SJSA1 (cell line): ENCODE measurements at regions not wholly inside any gene's neighbourhood (a gene's known extent, or its start where the extent isn't known, plus 50 kb on each side); places are given as distances from the start of the nearest gene placed in this dataset.

Experiments used
- DNase-seq, 2 experiments: peaks; one replicate each; pipeline ENCODE4 v3.0.0-alpha.2; 2015 to 2020; ENCODE audit warnings: low spot score in 2 of 2, low read depth in 1 of 2
- H3K27ac ChIP-seq: fragments of 250-450 bp; sonication (Bioruptor Pico); 2 replicates; pipeline ENCODE4 v1.5.1; 2020; ENCODE audit warnings: mild to moderate bottlenecking, moderate library complexity
- H3K27me3 ChIP-seq: fragments of 250-450 bp; sonication (Bioruptor Pico); replicated peaks from 2 replicates; pipeline ENCODE4 v1.5.1; 2020; ENCODE audit warnings: mild to moderate bottlenecking, moderate library complexity
- H3K36me3 ChIP-seq: fragments of 250-450 bp; sonication (Bioruptor Pico); 2 replicates; pipeline ENCODE4 v1.5.1; 2020; ENCODE audit warnings: mild to moderate bottlenecking
- H3K4me1 ChIP-seq: fragments of 250-450 bp; sonication (Bioruptor Pico); replicated peaks from 2 replicates; pipeline ENCODE4 v1.6.1; 2021; ENCODE audit warnings: mild to moderate bottlenecking
- H3K4me3 ChIP-seq: fragments of 250-450 bp; sonication (Bioruptor Pico); 2 replicates; pipeline ENCODE4 v1.5.1; 2020; ENCODE audit warnings: mild to moderate bottlenecking
- H3K9me3 ChIP-seq: fragments of 250-450 bp; sonication (Bioruptor Pico); replicated peaks from 2 replicates; pipeline ENCODE4 v1.5.1; 2020; ENCODE audit warnings: mild to moderate bottlenecking

- DNase-seq = no peak
- Histone ChIP-seq H3K27ac (no peak overlapping the region), H3K4me1 (peaks cover 18% of the 10 kb centered on the region), H3K4me3 (no peak overlapping the region), H3K27me3 (no peaks in the 10 kb centered on the region), H3K36me3 (no peaks in the 10 kb centered on the region), H3K9me3 (no peaks in the 10 kb centered on the region)
Observed at GRCh38 chr6:105492706-105493673, 90.1 kb upstream of the PREP start.

GRCh38 chr6:105489216-105489530 is 86.3 kb upstream of the PREP start:
- Histone ChIP-seq H3K27me3 (no peaks in the 10 kb centered on the region), H3K4me3 (peak overlapping the region; percentile 23), H3K9me3 (no peaks in the 10 kb centered on the region), H3K36me3 (no peaks in the 10 kb centered on the region), H3K4me1 (peaks cover 31% of the 10 kb centered on the region), H3K27ac (peak overlapping the region; percentile 63)
- peak in 1 of 2 experiments; percentile 56 for DNase-seq

DNA sequence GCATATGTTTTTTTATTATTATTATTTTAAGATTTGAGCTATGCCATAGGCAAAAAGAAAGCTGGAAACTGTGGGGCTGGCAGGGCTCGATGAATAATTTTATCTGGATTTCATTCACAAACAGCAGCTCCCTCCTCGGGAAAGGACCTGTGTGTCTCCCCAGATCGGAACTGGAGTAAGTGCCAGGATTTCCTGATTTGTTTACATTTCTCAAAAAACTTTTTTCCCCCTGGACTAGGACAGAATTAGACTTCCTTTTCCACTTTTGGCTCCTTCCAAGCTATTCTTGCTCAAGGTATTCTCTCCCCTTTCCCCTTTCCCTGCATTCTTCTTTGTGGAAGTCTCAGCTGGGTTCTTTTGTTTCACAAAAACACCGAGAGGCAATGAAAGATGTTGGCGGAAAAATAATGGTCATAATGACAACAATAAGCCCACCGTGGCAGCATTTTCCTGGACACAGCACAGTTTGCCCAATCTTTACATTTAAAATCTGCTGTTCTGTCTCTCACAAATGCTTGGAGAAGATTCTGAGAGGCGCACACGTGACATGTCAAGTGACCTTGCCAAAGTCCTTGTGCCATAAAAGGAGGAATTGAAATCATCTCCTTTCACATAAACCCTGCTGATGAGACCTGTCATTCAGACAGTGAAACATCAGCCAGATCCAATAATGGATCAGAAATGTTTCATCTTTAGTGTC is 85.8 kb upstream of the PREP start:
- Histone ChIP-seq H3K36me3 (no peaks in the 10 kb centered on the region), H3K27ac (peak overlapping the region; percentile 63), H3K4me1 (peaks cover 36% of the 10 kb centered on the region), H3K4me3 (peak overlapping the region; percentile 23), H3K9me3 (no peaks in the 10 kb centered on the region), H3K27me3 (no peaks in the 10 kb centered on the region)
- DNase-seq = peak in 1 of 2 experiments; percentile 52

- Histone ChIP-seq H3K27me3 (no peaks in the 10 kb centered on the region), H3K4me3 (no peak overlapping the region)
Observed at GRCh38 chr6:105487040-105487790, 84.3 kb upstream of the PREP start.

GRCh38 chr6:105485456-105485855 is 82.6 kb upstream of the PREP start:
- peak in 1 of 2 experiments; percentile 23 for DNase-seq
- Histone ChIP-seq H3K27me3 (no peaks in the 10 kb centered on the region), H3K4me1 (peaks cover 52% of the 10 kb centered on the region), H3K4me3 (no peak overlapping the region), H3K27ac (no peak overlapping the region), H3K9me3 (no peaks in the 10 kb centered on the region), H3K36me3 (no peaks in the 10 kb centered on the region)

More at GRCh38 chr6:105487040-105487790, 84.3 kb upstream of the PREP start:
- Histone ChIP-seq H3K4me1 (peaks cover 48% of the 10 kb centered on the region), H3K36me3 (no peaks in the 10 kb centered on the region), H3K9me3 (no peaks in the 10 kb centered on the region), H3K27ac (no peak overlapping the region)
- no peak for DNase-seq

DNA sequence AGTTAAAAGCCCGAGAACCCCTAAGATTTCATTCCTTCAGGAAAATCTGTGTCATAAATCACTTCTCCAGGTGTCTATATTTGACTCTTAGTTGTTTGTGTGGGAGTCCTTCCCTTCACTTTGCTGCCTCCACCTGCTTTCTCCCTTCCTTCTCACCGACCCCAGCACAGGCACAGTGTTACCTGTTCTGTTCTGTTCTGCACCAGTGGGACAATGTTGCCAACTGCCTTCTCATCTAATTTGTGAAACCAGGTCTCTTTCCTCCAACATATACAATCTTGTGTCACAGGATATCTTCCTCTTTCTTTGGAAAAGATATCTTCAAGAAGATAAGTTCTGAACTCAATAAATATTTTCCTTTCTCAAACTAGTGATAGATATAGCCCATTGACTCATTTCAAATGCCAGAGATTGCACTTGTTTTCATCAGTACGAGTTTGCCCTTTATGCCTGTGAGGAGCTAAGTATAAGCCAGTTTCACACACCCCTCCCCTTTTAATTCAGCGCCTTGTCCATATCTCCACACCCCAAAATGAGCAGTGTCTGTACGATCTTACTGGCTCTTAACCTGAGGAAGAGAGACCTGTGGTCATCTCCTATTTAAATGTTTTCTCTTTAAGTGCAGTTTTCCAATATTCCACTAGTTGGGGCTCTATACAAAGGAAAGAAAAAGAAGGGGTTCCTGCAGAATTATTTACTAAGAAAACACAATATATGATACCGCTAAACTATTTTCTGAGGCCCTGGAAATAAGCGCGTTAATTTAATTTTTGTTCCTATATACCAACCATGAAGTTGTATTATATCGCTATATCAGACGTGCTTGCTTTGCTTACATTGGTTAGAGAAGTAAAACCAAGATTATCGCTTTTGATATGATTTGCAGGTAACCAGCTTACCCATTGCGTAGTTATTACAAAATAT is 81.6 kb upstream of the PREP start:
- no peaks in the 10 kb centered on the region for H3K27me3 ChIP-seq
- H3K36me3 ChIP-seq = no peaks in the 10 kb centered on the region
- no peak overlapping the region for H3K27ac ChIP-seq
- peak in 1 of 2 experiments; percentile 73 for DNase-seq
- peaks cover 49% of the 10 kb centered on the region for H3K4me1 ChIP-seq
- no peak overlapping the region for H3K4me3 ChIP-seq
- H3K9me3 ChIP-seq = no peaks in the 10 kb centered on the region

- Histone ChIP-seq H3K4me3 (no peak overlapping the region), H3K4me1 (peaks cover 38% of the 10 kb centered on the region), H3K27me3 (no peaks in the 10 kb centered on the region), H3K9me3 (no peaks in the 10 kb centered on the region), H3K36me3 (no peaks in the 10 kb centered on the region), H3K27ac (no peak overlapping the region)
- DNase-seq = peak in 1 of 2 experiments; percentile 46
Observed at GRCh38 chr6:105483492-105483891, 80.6 kb upstream of the PREP start.

DNA sequence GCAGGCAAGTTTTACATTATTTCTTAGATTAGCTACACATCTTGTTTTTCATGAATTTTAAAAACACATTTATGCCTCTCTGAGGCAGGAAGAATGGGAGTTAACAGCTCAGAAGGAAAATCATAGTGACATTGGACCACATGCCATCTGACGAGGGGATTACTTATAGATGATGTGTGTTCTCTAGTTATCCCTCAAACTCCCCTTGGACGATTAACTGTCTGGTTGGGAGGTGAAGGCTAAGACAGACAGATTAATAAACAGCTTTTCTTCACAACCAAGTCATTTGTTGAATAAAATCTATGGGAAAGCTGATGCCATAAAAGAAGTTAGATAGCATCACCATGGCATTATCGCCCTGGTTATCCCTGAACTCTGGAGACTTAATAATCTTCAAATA is 80.0 kb upstream of the PREP start:
- Histone ChIP-seq H3K4me3 (no peak overlapping the region), H3K27me3 (no peaks in the 10 kb centered on the region), H3K27ac (peak overlapping the region; percentile 38; the same call in 1 of the 2 replicates), H3K4me1 (peaks cover 33% of the 10 kb centered on the region), H3K36me3 (no peaks in the 10 kb centered on the region), H3K9me3 (no peaks in the 10 kb centered on the region)
- DNase-seq = no peak

- Histone ChIP-seq H3K4me1 (peaks cover 31% of the 10 kb centered on the region), H3K27me3 (no peaks in the 10 kb centered on the region), H3K36me3 (no peaks in the 10 kb centered on the region), H3K27ac (peak overlapping the region; percentile 38), H3K4me3 (no peak overlapping the region), H3K9me3 (no peaks in the 10 kb centered on the region)
- DNase-seq = peak in 1 of 2 experiments; percentile 40
Observed at GRCh38 chr6:105482227-105482844, 79.5 kb upstream of the PREP start.

DNA sequence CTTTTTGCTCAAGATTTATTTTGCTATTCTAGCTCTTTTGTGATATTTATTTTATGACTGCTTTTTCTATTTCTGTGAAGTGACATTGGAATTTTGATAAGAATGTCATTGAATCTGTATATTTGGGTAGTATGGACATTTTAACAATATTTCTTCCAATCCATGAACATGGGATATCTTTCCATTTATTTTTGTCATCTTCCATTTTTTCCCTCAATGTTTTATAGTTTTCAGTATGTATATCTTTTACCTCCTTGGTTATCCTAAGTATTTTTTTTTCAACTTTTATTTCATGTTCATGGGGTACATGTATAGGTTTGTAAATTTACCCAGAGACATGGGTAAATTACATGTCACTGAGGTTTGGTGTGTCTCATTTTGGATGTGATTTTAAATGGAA is 74.1 kb upstream of the PREP start:
- no peaks in the 10 kb centered on the region for H3K36me3 ChIP-seq
- H3K9me3 ChIP-seq = no peaks in the 10 kb centered on the region
- H3K27me3 ChIP-seq = no peaks in the 10 kb centered on the region
- no peak overlapping the region for H3K4me3 ChIP-seq
- no peak for DNase-seq
- peaks cover 11% of the 10 kb centered on the region for H3K4me1 ChIP-seq
- no peak overlapping the region for H3K27ac ChIP-seq

- Histone ChIP-seq H3K4me1 (peaks cover 10% of the 10 kb centered on the region), H3K27ac (no peak overlapping the region), H3K36me3 (no peaks in the 10 kb centered on the region), H3K27me3 (no peaks in the 10 kb centered on the region), H3K4me3 (no peak overlapping the region), H3K9me3 (no peaks in the 10 kb centered on the region)
- peak in 1 of 2 experiments; percentile 19 for DNase-seq
Observed at GRCh38 chr6:105474234-105474633, 71.4 kb upstream of the PREP start.

- Histone ChIP-seq H3K27ac (no peak overlapping the region), H3K4me3 (no peak overlapping the region), H3K36me3 (no peaks in the 10 kb centered on the region), H3K27me3 (no peaks in the 10 kb centered on the region), H3K9me3 (no peaks in the 10 kb centered on the region), H3K4me1 (peaks cover 10% of the 10 kb centered on the region)
- no peak for DNase-seq
Observed at GRCh38 chr6:105469946-105470345, 67.1 kb upstream of the PREP start.
